SK-N-SH treated with all-trans-retinoic acid at 6 μM for 48 hours (cell line): ENCODE measurements at regions not wholly inside any gene's neighbourhood (a gene's known extent, or its start where the extent isn't known, plus 50 kb on each side); places are given as distances from the start of the nearest gene placed in this dataset.

Source experiments
- GLIS3 ChIP-seq: fragments of 250-450 bp; sonication (Bioruptor Pico); IDR thresholded peaks from 2 replicates; pipeline ENCODE4 v1.5.0; 2020; ENCODE audit warnings: mild to moderate bottlenecking, moderate library complexity
- TCF4 ChIP-seq: fragments of 250-450 bp; sonication (Bioruptor Pico); IDR thresholded peaks from 2 replicates; pipeline ENCODE4 v1.8.0; 2021; ENCODE audit warnings: mild to moderate bottlenecking, moderate library complexity, borderline replicate concordance
- ZFP3 ChIP-seq: fragments of 250-450 bp; sonication (Bioruptor Pico); IDR thresholded peaks from 2 replicates; pipeline ENCODE4 v1.5.0; 2020; ENCODE audit warnings: mild to moderate bottlenecking, moderate library complexity
- ZFP30 ChIP-seq: fragments of 450-650 bp; formaldehyde crosslinking; IDR thresholded peaks from 2 replicates; pipeline ENCODE4 v1.5.0; 2022; ENCODE audit warnings: mild to moderate bottlenecking, moderate library complexity
- TF ChIP-seq, protein P1 (sequence below): fragments of 250-450 bp; sonication (Bioruptor Pico); IDR thresholded peaks from 2 replicates; pipeline ENCODE4 v1.8.0; 2021; ENCODE audit warnings: low read depth, mild to moderate bottlenecking, moderate library complexity, borderline replicate concordance
- TF ChIP-seq, protein P2 (sequence below): fragments of 250-450 bp; sonication (Bioruptor Pico); IDR thresholded peaks from 2 replicates; pipeline ENCODE4 v1.8.0; 2020; ENCODE audit warnings: mild to moderate bottlenecking, moderate library complexity, borderline replicate concordance
- TF ChIP-seq, protein P3 (sequence below): fragments of 250-450 bp; sonication (Bioruptor Pico); IDR thresholded peaks from 2 replicates; pipeline ENCODE4 v1.5.1; 2020; ENCODE audit warnings: low read depth, mild to moderate bottlenecking, moderate library complexity

DNA sequence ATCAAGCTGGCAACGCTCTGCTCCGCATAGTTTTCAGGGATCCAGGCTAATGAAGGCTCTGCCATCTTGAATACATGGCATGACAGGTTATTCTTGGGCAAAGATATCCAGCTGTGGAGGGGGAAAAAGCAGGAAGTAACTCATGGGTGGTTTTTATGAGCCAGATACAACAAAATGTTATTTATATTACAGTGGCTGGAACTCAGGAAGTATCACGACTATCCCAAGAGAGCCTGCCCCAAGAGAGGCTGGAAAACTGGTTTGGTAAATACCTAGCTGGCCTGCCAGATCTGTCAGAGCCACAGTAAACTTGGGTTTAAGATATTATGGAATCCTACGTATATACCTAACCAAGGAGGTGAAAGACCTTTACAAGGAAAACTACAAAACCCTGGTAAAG is 462.8 kb upstream of the ANKRD30A start:
- TF ChIP-seq, protein P1, sequence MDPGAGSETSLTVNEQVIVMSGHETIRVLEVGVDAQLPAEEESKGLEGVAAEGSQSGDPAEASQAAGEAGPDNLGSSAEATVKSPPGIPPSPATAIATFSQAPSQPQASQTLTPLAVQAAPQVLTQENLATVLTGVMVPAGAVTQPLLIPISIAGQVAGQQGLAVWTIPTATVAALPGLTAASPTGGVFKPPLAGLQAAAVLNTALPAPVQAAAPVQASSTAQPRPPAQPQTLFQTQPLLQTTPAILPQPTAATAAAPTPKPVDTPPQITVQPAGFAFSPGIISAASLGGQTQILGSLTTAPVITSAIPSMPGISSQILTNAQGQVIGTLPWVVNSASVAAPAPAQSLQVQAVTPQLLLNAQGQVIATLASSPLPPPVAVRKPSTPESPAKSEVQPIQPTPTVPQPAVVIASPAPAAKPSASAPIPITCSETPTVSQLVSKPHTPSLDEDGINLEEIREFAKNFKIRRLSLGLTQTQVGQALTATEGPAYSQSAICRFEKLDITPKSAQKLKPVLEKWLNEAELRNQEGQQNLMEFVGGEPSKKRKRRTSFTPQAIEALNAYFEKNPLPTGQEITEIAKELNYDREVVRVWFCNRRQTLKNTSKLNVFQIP = no peak
- TF ChIP-seq, protein P2, sequence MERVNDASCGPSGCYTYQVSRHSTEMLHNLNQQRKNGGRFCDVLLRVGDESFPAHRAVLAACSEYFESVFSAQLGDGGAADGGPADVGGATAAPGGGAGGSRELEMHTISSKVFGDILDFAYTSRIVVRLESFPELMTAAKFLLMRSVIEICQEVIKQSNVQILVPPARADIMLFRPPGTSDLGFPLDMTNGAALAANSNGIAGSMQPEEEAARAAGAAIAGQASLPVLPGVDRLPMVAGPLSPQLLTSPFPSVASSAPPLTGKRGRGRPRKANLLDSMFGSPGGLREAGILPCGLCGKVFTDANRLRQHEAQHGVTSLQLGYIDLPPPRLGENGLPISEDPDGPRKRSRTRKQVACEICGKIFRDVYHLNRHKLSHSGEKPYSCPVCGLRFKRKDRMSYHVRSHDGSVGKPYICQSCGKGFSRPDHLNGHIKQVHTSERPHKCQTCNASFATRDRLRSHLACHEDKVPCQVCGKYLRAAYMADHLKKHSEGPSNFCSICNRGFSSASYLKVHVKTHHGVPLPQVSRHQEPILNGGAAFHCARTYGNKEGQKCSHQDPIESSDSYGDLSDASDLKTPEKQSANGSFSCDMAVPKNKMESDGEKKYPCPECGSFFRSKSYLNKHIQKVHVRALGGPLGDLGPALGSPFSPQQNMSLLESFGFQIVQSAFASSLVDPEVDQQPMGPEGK = no peak
- TF ChIP-seq GLIS3 (CRISPR knock-in tag) = no peak
- TF ChIP-seq TCF4 (CRISPR knock-in tag) = no peak
- no peak for TF ChIP-seq ZFP3 (CRISPR knock-in tag)
- TF ChIP-seq ZFP30 (CRISPR knock-in tag) = no peak
- TF ChIP-seq, protein P3, sequence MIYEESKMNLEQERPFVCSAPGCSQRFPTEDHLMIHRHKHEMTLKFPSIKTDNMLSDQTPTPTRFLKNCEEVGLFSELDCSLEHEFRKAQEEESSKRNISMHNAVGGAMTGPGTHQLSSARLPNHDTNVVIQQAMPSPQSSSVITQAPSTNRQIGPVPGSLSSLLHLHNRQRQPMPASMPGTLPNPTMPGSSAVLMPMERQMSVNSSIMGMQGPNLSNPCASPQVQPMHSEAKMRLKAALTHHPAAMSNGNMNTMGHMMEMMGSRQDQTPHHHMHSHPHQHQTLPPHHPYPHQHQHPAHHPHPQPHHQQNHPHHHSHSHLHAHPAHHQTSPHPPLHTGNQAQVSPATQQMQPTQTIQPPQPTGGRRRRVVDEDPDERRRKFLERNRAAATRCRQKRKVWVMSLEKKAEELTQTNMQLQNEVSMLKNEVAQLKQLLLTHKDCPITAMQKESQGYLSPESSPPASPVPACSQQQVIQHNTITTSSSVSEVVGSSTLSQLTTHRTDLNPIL (CRISPR knock-in tag) = no peak
